SK-N-MC (cell line): ENCODE measurements at regions not wholly inside any gene's neighbourhood (a gene's known extent, or its start where the extent isn't known, plus 50 kb on each side); places are given as distances from the start of the nearest gene placed in this dataset.

Experiments used
- DNase-seq: peaks from one replicate; pipeline ENCODE4 v3.0.0-alpha.2; 2011; ENCODE audit warnings: low read depth, low spot score
- H3K27ac ChIP-seq: fragments of 200-600 bp; sonication (generic); 2 replicates; pipeline ENCODE4 v1.5.1; 2016; ENCODE audit warnings: mixed run types
- H3K36me3 ChIP-seq: fragments of 200-600 bp; sonication (generic); 2 replicates; pipeline ENCODE4 v1.6.1; 2017; ENCODE audit warnings: antibody characterized with exemption, low read length, mixed read lengths; ENCODE audit not compliant: insufficient read depth
- H3K4me3 ChIP-seq: fragments of 200-600 bp; sonication (generic); 2 replicates; pipeline ENCODE4 v1.5.1; 2016
- H3K9ac ChIP-seq: fragments of 200-600 bp; sonication (generic); 2 replicates; pipeline ENCODE4 v1.8.0; 2017; ENCODE audit warnings: mixed run types, mixed read lengths; ENCODE audit not compliant: insufficient read length
- H3K9me3 ChIP-seq: fragments of 200-600 bp; sonication (generic); 2 replicates; pipeline ENCODE4 v1.6.1; 2017; ENCODE audit warnings: low read depth, mild to moderate bottlenecking, antibody characterized with exemption, low read length, moderate library complexity, mixed read lengths
- EZH2 ChIP-seq: fragments of 200-600 bp; sonication (generic); IDR thresholded peaks from one replicate; pipeline ENCODE4 v1.6.1; 2017; ENCODE audit warnings: antibody characterized with exemption
- FOXP2 ChIP-seq: optimal IDR thresholded peaks from 2 replicates; pipeline ENCODE3; 2011; ENCODE audit warnings: mild to moderate bottlenecking, moderate library complexity; ENCODE audit not compliant: insufficient read depth; ENCODE audit errors: extremely low read length, control extremely low read depth
- POLR2AphosphoS5 ChIP-seq: IDR thresholded peaks from 2 replicates; pipeline ENCODE4 v1.6.1; 2012; ENCODE audit warnings: mild to moderate bottlenecking, low read depth, low read length, borderline replicate concordance

DNA sequence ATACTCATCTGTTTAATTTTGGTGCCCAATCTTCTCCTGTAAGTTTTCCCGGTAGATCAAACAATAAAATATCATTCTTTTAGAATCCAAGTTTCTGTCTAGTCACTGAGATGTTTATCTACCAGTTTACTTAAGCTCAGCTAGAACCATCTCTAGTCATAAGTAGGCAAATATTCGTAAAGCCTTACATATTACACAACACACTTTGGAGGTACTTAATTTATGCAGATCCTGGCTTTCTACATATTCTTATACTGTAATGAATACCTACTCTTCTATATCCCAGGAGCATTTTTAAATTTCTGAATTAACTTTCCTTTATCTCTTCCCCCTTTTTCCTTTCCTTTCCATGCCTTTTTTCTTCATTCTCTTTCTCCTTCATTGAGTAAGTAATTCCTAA, 185.9 kb upstream of the ZBTB20 start:
- H3K9ac ChIP-seq = no peak overlapping the region
- H3K9me3 ChIP-seq = no peaks in the 10 kb centered on the region
- H3K36me3 ChIP-seq = no peaks in the 10 kb centered on the region
- DNase-seq = no peak
- H3K4me3 ChIP-seq = no peak overlapping the region
- H3K27ac ChIP-seq = no peak overlapping the region
- TF ChIP-seq POLR2AphosphoS5 (no peak), FOXP2 (no peak), EZH2 (no peak)

DNA sequence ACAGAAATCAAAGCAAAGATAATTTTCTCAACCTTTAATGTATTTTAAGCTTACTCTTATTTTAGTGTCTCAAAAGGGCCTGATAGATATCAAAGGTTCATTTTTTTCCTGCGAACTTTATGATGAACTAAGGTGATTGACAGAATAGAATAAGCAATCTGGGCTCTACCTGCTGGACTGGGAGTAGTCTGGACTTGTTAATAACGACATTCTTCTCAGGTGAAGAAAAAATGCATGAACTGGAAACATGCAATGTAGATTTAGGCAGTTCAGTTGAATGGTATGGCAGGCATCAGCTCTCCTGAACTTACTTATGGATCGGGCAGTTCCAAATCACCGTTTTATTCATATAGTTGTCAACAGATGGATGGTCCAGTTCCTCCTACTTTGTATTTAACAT, 189.7 kb upstream of the ZBTB20 start:
- Histone ChIP-seq H3K36me3 (no peaks in the 10 kb centered on the region), H3K4me3 (no peak overlapping the region), H3K9me3 (no peaks in the 10 kb centered on the region), H3K9ac (no peak overlapping the region), H3K27ac (no peak overlapping the region)
- DNase-seq = no peak
- TF ChIP-seq FOXP2 = no peak
- TF ChIP-seq EZH2 = no peak
- no peak for TF ChIP-seq POLR2AphosphoS5

DNA sequence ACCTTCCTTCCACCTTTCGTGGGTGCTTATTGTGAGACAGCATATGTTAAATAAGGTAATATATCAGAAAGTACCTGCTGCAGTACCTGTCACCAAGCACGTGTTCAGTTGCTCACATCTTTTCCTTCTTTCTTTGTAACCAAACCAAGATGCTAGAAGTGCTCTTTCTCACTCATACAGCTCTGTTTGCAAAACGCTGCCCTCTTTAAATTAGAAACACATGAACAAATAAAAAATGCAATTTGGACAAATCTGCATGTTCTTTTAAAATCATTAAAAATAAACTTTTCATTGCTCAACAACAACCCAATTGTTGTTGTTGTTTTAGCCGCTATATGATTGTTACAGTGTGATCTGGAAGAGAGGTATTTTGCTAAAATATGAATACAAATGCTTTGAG, 193.5 kb upstream of the ZBTB20 start:
- Histone ChIP-seq H3K9ac (no peak overlapping the region), H3K27ac (no peak overlapping the region), H3K4me3 (no peak overlapping the region), H3K36me3 (no peaks in the 10 kb centered on the region), H3K9me3 (no peaks in the 10 kb centered on the region)
- DNase-seq = no peak
- TF ChIP-seq POLR2AphosphoS5 (no peak), FOXP2 (no peak), EZH2 (no peak)

DNA sequence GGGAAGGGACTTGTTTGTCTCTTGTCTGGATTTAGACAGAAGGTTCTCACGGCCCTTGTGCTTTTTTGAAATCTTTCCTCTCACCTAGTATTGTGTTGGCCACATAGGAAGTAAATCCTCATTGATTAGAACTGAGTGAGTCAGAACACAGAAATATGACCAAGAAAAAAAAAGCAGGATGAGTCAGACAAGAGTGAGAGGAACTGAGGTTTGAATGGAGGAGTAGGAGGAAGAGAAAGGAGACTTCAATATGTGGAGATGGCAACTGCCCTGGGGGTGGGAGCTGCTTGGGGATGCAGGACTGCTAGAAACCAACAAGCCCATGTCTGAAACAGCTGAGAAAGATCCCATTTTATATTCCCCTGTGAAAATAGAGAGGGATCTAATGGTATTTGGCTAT, 194.1 kb upstream of the ZBTB20 start:
- Histone ChIP-seq H3K27ac (no peak overlapping the region), H3K4me3 (no peak overlapping the region), H3K9me3 (no peaks in the 10 kb centered on the region), H3K9ac (no peak overlapping the region), H3K36me3 (no peaks in the 10 kb centered on the region)
- no peak for DNase-seq
- no peak for TF ChIP-seq POLR2AphosphoS5

DNA sequence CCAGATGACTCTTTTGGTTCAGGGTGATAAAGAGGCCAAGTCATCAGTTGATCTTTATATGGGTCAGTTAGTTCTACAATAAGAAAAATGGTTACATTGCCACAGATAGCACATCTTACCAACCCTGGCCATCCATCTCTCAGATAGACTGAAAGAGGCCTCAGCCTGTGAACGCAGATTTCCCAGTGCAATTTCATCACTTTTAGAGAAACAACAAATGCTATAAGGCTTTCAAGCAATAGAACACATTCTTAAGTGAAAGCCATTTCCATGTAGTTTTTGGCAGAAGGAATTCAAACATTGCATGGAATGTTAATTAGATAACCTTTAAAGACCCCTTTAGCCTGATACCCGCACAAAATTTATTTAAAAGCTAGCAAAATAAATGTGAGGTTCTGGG, 200.6 kb upstream of the ZBTB20 start:
- Histone ChIP-seq H3K9me3 (no peaks in the 10 kb centered on the region), H3K27ac (no peak overlapping the region), H3K4me3 (no peak overlapping the region), H3K36me3 (no peaks in the 10 kb centered on the region), H3K9ac (no peak overlapping the region)
- no peak for TF ChIP-seq FOXP2
- TF ChIP-seq EZH2 = no peak
- no peak for TF ChIP-seq POLR2AphosphoS5
- DNase-seq = no peak

DNA sequence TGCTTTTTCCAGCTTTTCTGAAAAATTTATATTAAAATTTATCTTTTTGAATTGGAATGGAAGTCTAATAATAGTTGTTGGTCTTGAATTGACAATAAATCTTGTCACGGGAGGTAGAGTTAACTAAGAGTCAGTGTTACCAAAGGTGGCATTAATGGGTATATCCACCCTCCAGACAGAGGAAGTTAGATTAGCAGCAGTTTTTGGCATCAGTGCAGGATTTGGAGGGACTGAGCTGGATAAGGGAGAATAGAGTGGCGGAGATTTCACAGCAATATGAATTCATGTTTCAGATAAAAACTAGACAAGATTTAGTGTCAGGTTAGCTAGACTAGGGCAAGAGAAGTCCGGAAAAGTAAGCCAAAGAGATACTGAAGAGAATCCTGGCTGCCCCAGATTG, 201.3 kb upstream of the ZBTB20 start:
- Histone ChIP-seq H3K9ac (no peak overlapping the region), H3K27ac (no peak overlapping the region)
- no peak for TF ChIP-seq FOXP2
- no peak for TF ChIP-seq POLR2AphosphoS5
- no peak for TF ChIP-seq EZH2

DNA sequence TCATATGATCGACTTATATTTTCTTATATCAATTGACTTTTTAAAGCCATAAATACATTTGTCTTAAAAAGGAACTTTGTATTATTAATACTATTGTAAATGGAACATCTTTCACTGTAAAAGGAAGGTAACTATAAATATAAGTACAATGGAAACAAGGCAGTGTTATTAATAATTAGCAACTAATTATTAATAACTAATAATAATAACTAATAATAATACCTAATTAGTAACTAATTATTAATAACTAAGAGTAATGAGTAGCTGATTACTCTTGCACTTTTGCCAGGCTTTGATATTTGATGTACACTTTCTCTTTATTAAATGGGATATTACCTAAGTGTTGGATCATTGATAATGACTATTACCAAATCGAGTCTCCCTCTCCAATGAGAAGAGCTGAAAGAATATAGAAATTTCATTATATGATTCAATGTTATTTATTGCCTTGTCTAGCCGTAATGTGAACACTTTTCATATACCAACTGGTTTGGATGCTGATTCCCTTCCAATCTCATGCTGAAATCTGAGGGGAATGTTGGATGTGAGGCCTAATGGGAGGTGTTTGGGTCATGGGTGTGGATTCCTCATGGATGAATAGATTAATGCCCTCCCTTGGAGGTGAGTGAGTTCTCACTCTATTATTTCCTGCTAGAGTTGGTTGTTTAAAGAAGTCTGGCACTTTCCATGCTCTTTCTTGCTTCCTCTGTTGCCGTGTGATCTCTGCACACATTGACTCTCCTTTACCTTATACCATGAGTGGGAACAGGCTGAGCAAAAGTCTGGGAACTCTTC, 202.1 kb upstream of the ZBTB20 start:
- no peak for DNase-seq
- Histone ChIP-seq H3K36me3 (no peaks in the 10 kb centered on the region), H3K9ac (no peak overlapping the region), H3K9me3 (no peaks in the 10 kb centered on the region), H3K27ac (no peak overlapping the region), H3K4me3 (no peak overlapping the region)
- TF ChIP-seq POLR2AphosphoS5 = no peak
- TF ChIP-seq EZH2 = no peak
- no peak for TF ChIP-seq FOXP2

More for the DNA sequence above, 201.3 kb upstream of the ZBTB20 start:
- Histone ChIP-seq H3K4me3 (no peak overlapping the region), H3K9me3 (no peaks in the 10 kb centered on the region), H3K36me3 (no peaks in the 10 kb centered on the region)
- DNase-seq = no peak

DNA sequence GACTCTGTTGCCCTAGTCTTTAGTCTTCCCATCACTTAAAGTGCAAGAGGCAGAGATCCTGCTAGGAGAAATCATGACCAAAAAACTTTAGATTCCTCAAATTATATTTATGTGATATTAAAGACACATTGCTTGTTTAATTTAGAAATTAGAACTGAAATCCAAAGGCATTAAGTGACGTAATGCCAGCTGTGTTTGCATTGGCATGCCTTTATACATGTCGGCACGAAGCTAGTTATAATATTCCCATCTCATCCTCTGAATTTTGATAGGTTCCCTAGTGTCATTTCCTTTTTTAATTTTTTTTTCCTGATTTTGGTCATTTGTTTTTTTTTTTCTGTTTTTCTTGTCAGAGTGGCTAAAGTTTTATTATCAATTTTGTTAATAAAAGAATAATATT, 203.5 kb upstream of the ZBTB20 start:
- TF ChIP-seq FOXP2 = no peak
- DNase-seq = no peak
- H3K27ac ChIP-seq = no peak overlapping the region

DNA sequence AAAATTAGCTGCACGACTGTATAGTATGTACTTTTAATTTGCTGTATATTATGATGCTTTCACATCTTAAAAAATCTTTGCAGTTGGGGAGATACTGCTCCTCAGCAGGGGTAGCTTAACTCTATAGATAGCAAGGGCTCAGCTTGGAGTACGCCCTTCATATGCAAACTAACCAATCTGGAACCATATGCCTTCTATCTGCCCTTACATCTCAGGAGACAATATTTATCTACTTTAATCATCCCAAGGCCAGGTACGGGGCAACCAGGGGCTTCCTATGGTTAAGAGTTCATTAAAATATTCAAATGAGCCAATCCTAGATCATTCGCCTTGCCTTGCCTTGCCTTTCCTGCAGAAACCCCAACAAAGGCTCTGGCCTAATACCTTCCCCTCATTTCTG, 204.1 kb upstream of the ZBTB20 start:
- no peak overlapping the region for H3K9ac ChIP-seq
- no peaks in the 10 kb centered on the region for H3K9me3 ChIP-seq
- no peaks in the 10 kb centered on the region for H3K36me3 ChIP-seq
- H3K4me3 ChIP-seq = no peak overlapping the region
- TF ChIP-seq EZH2 (no peak), FOXP2 (no peak), POLR2AphosphoS5 (no peak)
- no peak overlapping the region for H3K27ac ChIP-seq
- no peak for DNase-seq

More for the DNA sequence above, 203.5 kb upstream of the ZBTB20 start:
- Histone ChIP-seq H3K9ac (no peak overlapping the region), H3K9me3 (no peaks in the 10 kb centered on the region), H3K36me3 (no peaks in the 10 kb centered on the region), H3K4me3 (no peak overlapping the region)
